ENCODE measurements at regions not wholly inside any gene's neighbourhood (a gene's known extent, or its start where the extent isn't known, plus 50 kb on each side); places are given as distances from the start of the nearest gene placed in this dataset.
A peak's percentile ranks its signal among the peaks of the same experiment; 100 is the strongest.
"Not testable (repeated sequence)": the region's sequence is repeated elsewhere in the genome, so short reads cannot be mapped to it uniquely, and the experiment has no call there.

- not testable (repeated sequence) for DNase-seq (ENCODE audit: low read depth)
Measured at GRCh38 chr5:105998991-105999390, 1671.7 kb downstream of the EFNA5 start.

GRCh38 chr5:105993027-105993426 is 1677.7 kb downstream of the EFNA5 start:
- no peak for DNase-seq (ENCODE audit: low read depth)

- DNase-seq (ENCODE audit: low read depth), result no peak
Measured at GRCh38 chr5:105982526-105982925, 1688.2 kb downstream of the EFNA5 start.

GRCh38 chr5:105978011-105978410 is 1692.7 kb downstream of the EFNA5 start:
- DNase-seq (ENCODE audit: low read depth), result no peak

GRCh38 chr5:105977163-105977562 is 1693.6 kb downstream of the EFNA5 start:
- DNase-seq (ENCODE audit: low read depth), result no peak

GRCh38 chr5:105970919-105971318 is 1699.8 kb downstream of the EFNA5 start:
- no peak for DNase-seq (ENCODE audit: low read depth)

- DNase-seq (ENCODE audit: low read depth), result no peak
Measured at GRCh38 chr5:105968981-105969380, 1701.8 kb downstream of the EFNA5 start.

- DNase-seq (ENCODE audit: low read depth), result no peak
Measured at GRCh38 chr5:105963696-105964255, 1707.0 kb downstream of the EFNA5 start.

GRCh38 chr5:105961572-105961971 is 1709.2 kb downstream of the EFNA5 start:
- DNase-seq (ENCODE audit: low read depth), result no peak

GRCh38 chr5:105956456-105957196 is 1714.1 kb downstream of the EFNA5 start:
- peak; percentile 24 for DNase-seq (ENCODE audit: low read depth)

- no peak for DNase-seq (ENCODE audit: low read depth)
Measured at GRCh38 chr5:105954341-105954740, 1716.4 kb downstream of the EFNA5 start.

GRCh38 chr5:105953616-105954015 is 1717.1 kb downstream of the EFNA5 start:
- DNase-seq (ENCODE audit: low read depth), result no peak

- DNase-seq (ENCODE audit: low read depth), result no peak
Measured at GRCh38 chr5:105952875-105953274, 1717.9 kb downstream of the EFNA5 start.

- DNase-seq (ENCODE audit: low read depth), result no peak
Measured at GRCh38 chr5:105947461-105947860, 1723.3 kb downstream of the EFNA5 start.

GRCh38 chr5:105945203-105945972 is 1725.3 kb downstream of the EFNA5 start:
- no peak for DNase-seq (ENCODE audit: low read depth)

GRCh38 chr5:105940181-105940580 is 1730.6 kb downstream of the EFNA5 start:
- no peak for DNase-seq (ENCODE audit: low read depth)

- DNase-seq (ENCODE audit: low read depth), result no peak
Measured at GRCh38 chr5:105934171-105934570, 1736.6 kb downstream of the EFNA5 start.

GRCh38 chr5:105931881-105932421 is 1738.8 kb downstream of the EFNA5 start:
- DNase-seq (ENCODE audit: low read depth), result peak; percentile 52

- no peak for DNase-seq (ENCODE audit: low read depth)
Measured at GRCh38 chr5:105929858-105930257, 1740.9 kb downstream of the EFNA5 start.

GRCh38 chr5:105924366-105924765 is 1746.4 kb downstream of the EFNA5 start:
- peak; percentile 19 for DNase-seq (ENCODE audit: low read depth)

GRCh38 chr5:105922574-105922973 is 1748.2 kb downstream of the EFNA5 start:
- no peak for DNase-seq (ENCODE audit: low read depth)

GRCh38 chr5:105922080-105922479 is 1748.7 kb downstream of the EFNA5 start:
- DNase-seq (ENCODE audit: low read depth), result no peak

GRCh38 chr5:105917189-105917588 is 1753.5 kb downstream of the EFNA5 start:
- no peak for DNase-seq (ENCODE audit: low read depth)
